HuH-7.5 (cell line): ENCODE measurements at regions not wholly inside any gene's neighbourhood (a gene's known extent, or its start where the extent isn't known, plus 50 kb on each side); places are given as distances from the start of the nearest gene placed in this dataset.

Source experiments
- DNase-seq: peaks from one replicate; pipeline ENCODE4 v3.0.0; 2011; ENCODE audit warnings: low spot score

DNA sequence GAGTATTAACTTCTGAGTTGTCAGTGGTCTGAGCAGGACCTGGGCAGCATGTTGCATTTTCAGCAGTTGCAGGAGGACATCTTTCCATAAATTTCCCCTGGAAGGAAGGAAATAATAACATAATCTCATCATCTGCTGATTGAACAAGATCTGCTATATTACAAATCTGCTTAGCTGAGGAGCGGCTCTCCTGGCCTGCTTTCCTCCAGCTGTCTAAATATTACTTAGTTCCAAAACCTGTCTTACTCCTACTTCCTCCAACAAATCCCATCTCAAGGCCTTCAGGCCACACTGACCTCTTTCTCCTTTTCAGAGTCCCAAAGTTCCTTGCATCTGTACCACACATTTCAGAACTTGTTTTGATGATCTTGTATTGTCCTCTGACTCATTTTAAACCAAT lies 364.4 kb upstream of the MCTP2 start:
- DNase-seq: no peak

DNA sequence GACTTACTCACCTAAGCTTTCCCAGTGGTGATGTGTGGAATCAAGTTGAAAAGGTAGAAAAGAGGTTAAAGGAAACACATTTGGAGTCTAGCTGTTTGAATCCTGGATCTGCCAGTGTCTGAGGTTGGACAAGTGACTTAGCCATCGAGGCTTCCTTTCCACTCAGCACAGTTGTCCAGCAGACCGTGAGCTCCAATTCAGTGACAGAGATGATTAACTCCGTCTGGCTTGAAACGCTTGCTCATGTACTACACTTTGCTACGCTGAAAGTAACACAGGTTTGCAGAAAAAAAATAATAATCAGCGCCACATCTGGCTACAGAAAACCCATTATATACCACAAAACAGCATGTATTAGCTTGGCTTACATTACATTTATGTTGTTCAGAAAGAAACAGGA lies 364.9 kb upstream of the MCTP2 start:
- DNase-seq: no peak

DNA sequence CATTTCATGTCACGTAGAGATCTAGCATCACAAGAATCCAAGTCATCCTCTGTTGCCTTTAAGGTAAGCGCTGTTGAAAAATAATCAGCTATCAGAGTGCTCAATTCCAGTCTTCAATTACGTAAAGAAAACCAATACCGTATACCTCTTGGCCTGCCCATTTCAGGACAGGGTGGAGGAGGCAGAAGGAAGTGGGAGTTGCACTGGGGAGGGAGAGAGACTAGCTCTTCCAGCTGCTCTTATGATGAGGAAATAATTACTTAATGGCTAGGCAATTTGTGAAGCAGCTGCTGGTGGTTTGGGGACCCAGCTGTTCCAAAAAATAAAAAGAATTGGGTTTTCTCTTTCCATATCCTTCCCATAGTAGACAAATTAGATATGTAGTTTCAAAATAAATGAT lies 365.8 kb upstream of the MCTP2 start:
- DNase-seq: no peak

DNA sequence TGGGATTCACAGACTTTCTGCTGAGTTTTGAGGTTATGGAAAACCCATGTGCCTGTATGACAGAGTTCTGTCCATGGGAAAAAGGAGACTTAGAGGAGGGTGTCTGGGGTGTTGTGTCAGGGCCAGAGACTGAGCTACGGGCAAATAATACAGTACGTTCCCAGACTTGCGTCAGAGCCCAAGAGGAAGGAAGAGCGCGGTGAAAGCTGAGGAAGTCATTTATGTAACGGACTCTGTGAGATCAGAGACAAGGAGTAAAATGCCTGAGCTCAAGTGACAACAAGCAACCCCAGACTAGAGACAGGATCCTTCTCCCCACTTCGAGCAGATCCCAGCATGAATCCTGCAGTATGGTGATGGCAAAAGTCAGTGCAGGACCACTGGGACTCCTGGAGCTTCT lies 368.6 kb upstream of the MCTP2 start:
- no peak for DNase-seq

DNA sequence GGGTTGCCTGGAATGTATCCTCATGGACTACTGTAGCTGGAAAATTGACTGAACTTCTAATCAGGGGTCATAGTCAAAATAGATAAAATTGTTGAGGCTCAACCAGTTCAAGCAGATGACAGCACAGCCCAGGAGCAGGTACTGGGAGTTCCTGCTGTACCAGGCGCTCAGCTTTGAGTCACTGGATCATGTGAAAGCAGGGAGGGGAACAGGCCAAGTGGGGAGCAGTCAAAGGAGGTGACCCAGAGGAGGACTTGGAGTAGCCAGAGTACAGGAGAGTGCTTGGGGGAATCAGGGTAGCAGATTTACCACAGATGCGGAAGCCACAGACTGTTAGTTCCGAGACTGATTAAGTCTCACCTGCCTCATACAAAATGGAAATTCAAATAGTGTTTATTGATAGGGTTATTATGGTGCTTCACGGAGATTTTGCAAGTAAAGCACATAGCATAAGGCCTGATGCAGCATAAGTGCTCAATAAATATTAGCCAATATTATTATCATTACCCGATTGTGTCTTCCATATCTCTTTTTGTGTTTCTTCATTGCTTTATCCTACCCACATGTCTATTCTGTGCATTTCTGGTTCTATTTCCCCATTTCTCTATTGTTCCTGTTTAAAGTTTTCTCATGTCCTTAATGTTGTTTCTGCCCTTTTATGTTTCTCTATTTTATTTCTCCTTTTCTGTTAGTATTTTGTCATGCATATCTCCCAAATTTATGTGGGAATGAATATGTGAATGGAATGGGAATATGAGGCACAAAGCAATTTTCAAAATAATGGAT lies 369.2 kb upstream of the MCTP2 start:
- no peak for DNase-seq

DNA sequence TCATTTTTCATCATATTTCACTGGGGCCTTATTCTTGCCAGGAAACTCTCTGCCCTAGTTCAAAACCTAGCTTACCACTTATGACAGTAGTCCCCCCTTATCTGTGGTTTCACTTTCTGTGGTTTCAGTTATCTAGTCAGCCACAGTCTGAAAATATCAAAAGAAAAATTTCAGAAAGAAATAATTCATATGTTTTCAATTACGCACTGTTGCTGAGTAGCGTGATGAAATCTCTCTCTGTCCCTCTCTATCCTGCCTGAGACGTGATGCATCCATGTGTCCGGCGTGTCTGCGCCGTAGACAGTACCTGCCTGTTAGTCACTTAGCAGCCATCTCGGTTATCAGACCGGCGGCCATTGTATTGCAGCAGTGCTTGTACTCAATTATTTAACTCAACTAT lies 369.9 kb upstream of the MCTP2 start:
- DNase-seq: no peak

DNA sequence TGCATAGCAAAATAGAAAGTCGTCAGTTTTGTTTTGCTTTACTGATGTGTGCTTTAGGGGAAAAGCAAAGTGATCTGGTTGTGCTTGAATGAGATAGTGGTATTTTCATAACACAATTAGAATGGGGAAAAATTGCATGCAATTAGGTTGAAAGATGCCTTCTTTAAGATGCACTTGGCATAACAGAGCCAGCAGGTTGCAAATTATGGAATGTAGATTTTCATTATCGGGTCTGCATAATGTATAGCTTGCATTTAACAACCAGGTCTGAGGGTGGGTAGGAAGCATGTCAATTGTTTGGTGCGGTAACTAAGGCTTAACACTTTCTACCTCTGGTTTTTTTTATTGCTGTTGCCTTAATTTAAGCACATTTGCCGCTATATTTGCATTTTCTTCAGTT lies 370.7 kb upstream of the MCTP2 start:
- no peak for DNase-seq

DNA sequence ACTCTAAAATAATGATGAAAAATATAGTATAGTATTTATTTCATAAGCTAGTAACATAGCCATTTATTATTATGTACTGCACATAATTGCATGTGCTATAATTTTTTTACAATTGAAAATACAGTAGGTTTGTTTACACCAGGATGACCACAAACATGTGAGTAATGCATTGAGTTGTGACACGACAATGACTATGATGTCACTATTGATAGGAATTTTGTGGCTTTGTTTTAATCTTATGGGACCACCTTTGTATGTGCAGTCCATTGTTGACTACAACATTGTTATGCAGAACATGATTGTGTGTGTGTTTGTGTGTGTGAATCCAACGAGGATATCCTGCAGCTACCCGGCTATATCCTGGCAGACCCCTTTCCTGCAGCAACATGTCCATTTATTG lies 372.2 kb upstream of the MCTP2 start:
- DNase-seq: no peak

DNA sequence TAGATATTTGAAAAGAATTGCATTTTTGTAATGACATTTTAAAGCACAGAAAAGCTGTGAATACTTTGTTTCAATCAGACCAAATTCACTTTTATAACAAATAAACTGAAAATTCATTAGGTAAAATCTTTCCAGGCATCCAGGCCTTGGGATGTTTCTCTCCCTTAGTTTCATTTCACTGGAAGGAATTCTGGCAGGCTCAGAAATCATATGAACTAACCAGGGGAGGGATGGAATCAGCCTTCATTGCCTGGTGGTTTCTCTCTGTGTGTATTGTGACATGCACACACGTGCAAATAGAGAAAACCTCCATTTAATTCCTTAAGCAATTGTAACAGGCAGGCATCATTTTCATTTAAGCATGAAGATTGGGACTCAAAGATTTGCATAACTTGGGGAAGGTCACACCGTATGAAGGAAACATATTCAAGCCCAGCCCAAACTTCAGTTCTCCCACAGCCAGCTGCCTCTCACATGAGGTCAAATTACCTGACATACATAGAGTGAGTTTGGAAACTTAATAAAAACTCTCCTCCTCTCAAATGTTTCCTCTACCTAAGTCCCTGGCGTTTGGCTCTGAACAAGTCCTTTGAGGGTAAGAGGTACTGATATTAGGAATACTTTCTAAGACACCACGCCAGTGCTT lies 376.1 kb upstream of the MCTP2 start:
- DNase-seq: no peak

DNA sequence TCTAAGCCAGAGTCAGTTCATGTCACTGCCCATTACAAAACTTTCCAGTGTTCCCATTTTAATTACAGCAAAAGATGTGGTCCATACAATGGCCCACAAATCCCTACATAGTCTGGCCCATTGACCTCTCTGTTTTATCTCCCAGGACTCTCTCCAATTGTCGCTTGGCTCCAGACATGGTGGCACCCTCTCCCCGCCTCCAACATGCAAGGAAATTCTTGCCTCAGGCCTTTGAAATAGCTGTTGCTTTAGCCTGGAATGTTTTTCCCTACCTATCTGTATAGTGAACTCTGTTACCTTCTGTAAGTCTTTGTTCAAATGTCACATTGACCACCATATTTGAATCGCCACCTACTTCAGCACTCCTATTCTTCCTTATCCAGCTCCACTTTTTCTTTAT lies 377.3 kb upstream of the MCTP2 start:
- DNase-seq: no peak

DNA sequence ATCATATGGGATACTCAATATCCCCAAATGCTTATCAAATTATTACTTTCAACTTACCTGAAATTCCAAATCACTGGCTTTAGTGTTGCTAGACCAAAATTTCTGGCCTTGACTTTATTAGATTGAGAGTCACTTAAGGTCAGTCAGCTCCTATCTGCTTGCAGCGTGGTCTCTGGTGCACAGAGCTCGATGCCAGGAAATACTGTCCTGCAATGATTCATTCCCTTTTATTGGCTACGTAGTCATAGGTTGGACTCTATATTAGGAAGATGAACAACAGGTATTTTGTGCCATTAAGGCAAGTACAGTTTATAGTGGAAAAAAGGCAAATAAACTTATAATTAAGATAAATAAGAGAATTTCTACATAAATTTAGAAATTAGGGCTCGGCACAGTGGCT lies 378.6 kb upstream of the MCTP2 start:
- no peak for DNase-seq

DNA sequence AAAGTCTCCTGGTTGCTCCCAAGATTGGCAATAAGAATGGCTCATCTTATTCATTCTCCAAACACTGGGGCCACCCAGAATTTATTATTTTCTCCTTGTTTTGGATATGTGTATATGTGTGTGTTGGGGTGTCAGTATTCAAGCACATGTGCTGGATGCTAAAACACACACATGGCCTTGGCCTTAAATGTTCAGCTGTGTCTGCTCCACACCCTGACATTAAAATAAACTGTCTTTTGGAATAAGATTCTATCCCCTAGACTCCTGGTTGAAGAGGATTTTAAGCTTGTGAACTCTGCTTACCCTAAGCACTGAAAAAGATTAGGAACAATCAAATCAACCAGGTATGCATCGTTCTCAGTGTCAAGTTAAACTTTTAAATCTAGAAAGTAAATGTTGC lies 382.9 kb upstream of the MCTP2 start:
- DNase-seq: no peak

DNA sequence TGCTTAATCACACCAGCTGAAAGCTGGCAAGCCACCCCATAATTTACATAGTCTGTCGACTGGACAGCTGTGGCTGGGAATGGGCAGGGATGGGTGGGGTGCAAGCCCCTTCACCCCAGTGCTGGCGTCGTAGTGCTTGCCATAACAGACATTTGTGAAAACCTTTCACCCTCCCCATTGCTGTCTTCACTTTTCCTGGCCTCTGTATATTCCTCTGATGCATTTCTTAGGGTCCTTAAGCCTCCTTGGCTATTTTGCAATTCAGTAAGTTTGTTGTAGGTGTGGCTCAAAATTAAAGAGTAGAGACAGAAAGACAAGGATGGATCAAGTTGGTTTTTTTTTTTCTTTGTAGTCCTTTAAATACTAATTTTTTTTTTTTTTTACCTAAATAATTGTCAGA lies 383.3 kb upstream of the MCTP2 start:
- DNase-seq: no peak

DNA sequence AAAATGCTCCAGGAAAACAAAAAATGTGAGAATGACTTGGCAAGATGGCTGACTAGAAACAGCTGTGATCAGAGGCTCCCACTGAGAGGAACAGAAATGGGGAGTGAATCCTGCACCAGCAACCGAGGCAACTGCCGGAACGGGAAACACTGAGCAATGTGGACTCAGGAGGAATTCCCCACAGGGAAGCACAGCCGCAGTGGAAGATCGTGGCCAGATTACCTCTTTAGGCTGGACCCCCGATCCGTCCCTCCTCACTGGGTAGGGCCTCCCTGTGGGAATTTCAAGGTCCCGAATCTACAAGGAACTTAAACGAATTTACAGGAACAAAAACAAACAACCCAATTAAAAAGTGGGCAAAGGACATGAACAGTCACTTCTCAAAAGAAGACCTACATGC lies 385.2 kb upstream of the MCTP2 start:
- no peak for DNase-seq

DNA sequence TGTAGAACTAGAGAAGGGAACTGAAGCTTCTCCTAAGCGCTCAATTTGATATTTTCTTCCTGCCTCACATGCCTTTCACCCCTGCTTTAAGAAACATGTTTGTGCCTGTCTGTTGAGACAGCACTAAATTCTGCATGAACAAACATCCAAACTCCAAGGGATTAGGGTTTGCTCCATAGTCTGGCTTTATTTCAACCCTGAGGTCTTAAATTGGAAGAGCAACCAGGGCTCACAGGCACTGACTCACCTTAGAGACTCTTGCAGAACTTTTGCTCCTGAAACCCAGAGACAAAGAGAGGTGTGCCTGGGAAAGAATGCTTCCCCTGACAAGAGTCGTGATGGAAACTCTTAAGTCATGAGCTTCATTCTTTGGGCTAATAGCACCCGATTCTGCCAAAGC lies 393.9 kb upstream of the MCTP2 start:
- no peak for DNase-seq

DNA sequence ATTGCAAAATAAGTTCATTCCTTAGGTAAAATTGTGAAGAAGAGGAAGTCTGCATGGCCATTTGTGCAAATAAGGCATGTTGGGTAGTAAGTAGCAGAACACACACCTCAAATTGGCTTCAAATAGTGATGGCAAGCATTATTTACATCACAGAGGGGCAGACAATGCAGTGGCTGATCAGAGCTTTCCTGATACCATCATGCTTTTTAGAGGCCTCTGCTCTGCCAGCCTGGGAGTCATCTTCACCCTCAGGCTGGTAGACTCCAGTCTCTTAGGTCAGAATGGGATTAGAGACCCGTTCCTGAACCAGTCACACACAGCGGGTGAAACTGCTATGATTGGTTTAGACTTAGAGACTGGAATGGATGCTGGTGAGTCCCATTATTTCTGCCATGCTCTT lies 396.0 kb upstream of the MCTP2 start:
- no peak for DNase-seq

DNA sequence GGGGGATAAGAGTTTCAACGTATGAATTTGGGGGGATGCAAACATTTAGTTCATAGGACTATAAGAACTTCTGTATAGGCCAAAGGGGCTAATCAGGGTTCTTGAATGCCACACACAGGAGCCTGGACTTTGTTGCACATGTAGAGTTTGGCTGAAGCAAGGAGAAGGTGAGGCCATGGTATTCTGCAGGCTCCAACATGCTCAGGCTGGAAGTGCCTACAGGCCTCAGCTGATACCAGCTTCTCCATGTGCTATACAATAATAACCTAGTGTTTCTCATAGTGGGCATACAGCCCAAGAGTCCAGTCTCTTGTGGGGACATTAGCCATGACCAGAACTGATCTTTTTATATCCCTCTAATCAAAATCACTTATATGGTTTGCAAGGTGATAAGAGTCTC lies 399.7 kb upstream of the MCTP2 start:
- no peak for DNase-seq

DNA sequence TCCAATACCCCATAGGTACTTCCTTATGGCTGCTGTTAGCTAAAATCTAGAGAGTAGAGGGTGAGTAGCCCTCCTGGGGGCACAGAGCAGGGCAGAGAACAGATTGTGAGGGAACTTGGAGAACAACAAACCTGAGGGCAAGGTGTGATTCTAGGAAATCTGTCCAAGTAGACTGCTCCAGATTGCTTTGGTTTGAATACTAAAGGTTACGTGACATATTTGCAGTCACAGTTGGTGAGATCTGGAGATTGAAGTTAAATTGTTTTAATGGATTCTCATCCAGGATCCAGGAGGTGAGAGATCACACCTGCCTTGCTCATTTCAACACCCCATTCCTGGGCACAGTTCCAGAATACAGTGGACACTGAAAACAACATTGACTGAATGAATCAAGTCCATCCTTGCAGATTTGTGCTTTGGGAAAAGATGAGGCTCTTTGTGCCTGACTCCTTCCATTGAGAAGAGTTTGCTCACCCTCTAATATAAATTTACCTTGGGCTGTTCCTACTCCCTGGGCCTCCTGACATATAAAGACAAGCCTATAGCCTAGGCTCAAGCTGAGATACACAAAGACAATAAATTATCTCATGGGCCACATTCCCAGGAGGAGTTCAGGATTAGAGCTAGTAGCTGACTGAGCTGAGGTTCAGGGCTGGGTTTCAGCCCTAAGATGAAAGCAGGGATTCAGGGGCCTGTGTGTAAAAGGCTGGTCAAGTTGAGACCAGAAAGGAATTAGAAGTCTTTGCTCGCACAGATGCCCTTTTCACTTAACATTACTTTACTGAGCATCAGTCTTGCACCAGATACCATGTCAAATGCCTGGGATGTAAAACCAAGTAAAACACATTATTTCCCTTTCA lies 400.9 kb upstream of the MCTP2 start:
- no peak for DNase-seq

DNA sequence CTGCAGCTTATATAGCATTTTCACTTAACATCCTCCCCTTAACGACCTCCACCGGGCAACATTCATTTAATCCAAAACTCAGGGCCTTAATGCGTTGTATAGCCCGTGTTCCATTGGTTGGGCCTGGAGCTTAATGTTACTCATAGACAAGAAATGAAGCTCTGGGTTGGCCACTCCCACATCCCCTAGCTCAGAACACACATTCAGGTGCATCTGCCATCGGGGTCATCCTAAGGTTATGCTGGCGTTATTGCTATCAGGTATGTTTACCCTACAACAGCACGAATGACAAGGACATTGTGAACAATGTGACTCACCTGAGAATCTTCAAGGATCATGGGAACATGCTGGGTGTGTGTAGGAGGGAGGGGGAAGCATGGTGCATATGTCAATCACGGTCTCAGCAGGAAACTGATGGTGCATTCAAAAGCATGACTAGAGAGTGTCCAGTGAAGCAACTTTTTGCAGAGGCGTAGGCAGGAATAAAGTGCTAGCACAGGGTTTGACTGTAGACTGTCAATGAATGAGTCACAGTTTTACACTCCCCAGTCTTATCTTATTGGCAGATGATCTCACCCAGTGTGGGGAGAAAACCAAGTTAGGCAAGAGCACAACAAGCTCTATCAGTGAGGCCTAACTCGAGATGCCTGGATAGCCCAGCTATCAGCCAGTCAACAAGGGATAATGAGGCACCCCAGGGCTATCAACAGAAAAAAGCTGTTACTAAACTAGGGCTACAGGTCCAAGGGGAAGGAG lies 402.1 kb upstream of the MCTP2 start:
- DNase-seq: no peak

DNA sequence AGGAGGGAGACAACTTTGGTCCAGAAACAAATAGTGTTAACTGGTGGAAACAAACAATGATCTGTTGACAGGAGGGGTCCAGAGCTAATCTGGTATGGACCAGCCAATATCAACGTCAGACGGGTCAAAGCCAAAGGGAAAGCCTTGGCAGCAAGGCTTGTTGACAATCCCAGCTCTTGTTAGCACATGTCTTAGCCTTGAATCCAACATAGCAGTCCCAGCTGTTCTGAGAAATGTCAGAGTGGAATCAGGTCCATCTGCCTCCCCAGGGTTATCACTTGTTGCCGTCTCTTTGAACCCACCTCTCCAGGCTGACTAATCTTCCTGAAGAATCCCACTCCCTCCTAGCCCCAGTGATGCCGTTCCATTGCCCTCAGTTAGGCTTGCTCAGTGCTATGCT lies 404.6 kb upstream of the MCTP2 start:
- DNase-seq: no peak

DNA sequence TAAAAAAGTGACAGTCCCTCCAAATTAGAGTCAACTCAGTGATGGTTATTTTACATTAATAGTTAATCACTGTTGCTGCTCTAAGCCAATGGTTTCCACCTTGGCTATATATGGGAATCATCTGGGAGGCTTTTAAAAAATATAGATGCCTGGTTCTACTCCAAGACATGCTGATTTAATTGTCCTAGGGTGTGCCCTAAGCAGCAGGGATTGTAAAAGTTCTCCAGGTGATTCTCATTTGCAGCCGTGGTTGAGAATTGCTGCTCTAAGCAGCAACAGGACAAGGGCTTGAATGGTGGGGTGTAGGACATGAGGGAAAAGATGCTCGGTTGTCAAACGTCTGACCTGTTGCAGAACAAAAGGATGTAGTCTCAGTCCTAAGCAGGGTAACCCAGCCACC lies 405.1 kb upstream of the MCTP2 start:
- DNase-seq: no peak

DNA sequence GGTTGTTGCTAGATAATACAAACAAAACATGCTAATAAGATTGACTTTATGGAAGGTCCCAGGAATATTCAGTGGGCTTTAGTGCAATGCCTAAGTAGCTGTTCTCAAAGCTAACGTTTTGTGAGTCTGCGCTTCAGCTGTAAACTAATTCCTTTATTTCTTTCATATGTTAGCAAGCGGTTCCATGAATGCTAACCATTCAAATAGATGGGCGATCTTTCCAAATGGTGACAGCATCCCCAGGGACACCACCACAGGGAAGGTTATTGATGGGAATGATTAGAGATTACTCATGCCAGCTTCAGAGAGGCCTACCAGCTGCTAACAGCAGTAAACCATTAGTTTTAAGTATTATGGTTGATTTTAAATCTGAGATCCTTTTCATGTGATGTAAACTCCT lies 405.7 kb upstream of the MCTP2 start:
- no peak for DNase-seq
